ENCODE measurements at regions not wholly inside any gene's neighbourhood (a gene's known extent, or its start where the extent isn't known, plus 50 kb on each side); places are given as distances from the start of the nearest gene placed in this dataset.

DNA sequence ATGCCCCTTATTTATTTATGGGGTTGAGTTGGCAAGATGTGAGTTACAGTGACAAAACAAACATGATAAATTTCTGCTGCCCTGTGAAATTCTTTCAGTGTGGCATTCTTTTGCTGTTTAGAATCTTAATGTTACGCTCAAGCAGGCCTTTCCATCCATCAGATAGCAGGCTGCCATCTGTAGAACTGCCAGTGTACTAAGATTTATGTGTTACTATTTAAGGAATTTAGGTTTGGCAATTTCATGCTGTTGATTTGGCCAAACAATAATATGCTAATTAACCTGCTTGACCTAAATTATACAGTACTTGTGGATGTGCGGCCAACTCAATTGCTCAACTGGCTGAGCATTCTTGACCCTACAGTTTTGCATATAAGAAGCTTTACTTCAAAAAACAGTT lies 477.7 kb upstream of the TPK1 start:
- H3K4me3 ChIP-seq (ENCODE audit: low read depth, poor library complexity, severe bottlenecking) = no peak overlapping the region
- TF ChIP-seq POLR2A (IDR thresholded peaks at IDR 0.05) = no peak
- TF ChIP-seq CTCF (IDR thresholded peaks at IDR 0.05) = no peak
- intact Hi-C loops (cut with DNase I; ENCODE audit: low total_unique reads) = no loop called here
- WGBS, 2 donors = 63 to 67% methylated on average over 2 of the region's 2 CpGs
- no peak for DNase-seq (ENCODE audit: low spot score in 2 of 2)

- TF ChIP-seq POLR2A (IDR thresholded peaks at IDR 0.05) (no peak), CTCF (IDR thresholded peaks at IDR 0.05) (no peak)
- intact Hi-C loops (cut with DNase I; ENCODE audit: low total_unique reads) = no loop called here
- DNase-seq (ENCODE audit: low spot score in 2 of 2) = no peak
- WGBS, 2 donors = 79 to 86% methylated on average over 1 of the region's 1 CpG
- no peak overlapping the region for H3K4me3 ChIP-seq (ENCODE audit: low read depth, poor library complexity, severe bottlenecking)
Observed at GRCh38 chr7:145293754-145294153, 457.9 kb upstream of the TPK1 start.

GRCh38 chr7:145293228-145293701 lies 457.4 kb upstream of the TPK1 start:
- no peak for DNase-seq (ENCODE audit: low spot score in 2 of 2)
- H3K4me3 ChIP-seq (ENCODE audit: low read depth, poor library complexity, severe bottlenecking) = no peak overlapping the region
- intact Hi-C loops (cut with DNase I; ENCODE audit: low total_unique reads) = no loop called here
- no peak for TF ChIP-seq POLR2A (IDR thresholded peaks at IDR 0.05)
- no peak for TF ChIP-seq CTCF (IDR thresholded peaks at IDR 0.05)
- 6 to 33% methylated on average over 1 of the region's 1 CpG for WGBS, 2 donors

- no peak for DNase-seq (ENCODE audit: low spot score in 2 of 2)
- no peak overlapping the region for H3K4me3 ChIP-seq (ENCODE audit: low read depth, poor library complexity, severe bottlenecking)
- intact Hi-C loops (cut with DNase I; ENCODE audit: low total_unique reads) = no loop called here
- WGBS, 2 donors = 83 to 87% methylated on average over 6 of the region's 6 CpGs
- TF ChIP-seq CTCF (IDR thresholded peaks at IDR 0.05) = no peak
- TF ChIP-seq POLR2A (IDR thresholded peaks at IDR 0.05) = no peak
Observed at GRCh38 chr7:145289384-145289783, 453.5 kb upstream of the TPK1 start.

GRCh38 chr7:145276118-145276517 lies 440.3 kb upstream of the TPK1 start:
- H3K4me3 ChIP-seq (ENCODE audit: low read depth, poor library complexity, severe bottlenecking) = no peak overlapping the region
- TF ChIP-seq CTCF (IDR thresholded peaks at IDR 0.05) (no peak), POLR2A (IDR thresholded peaks at IDR 0.05) (no peak)
- DNase-seq (ENCODE audit: low spot score in 2 of 2) = no peak
- intact Hi-C loops (cut with DNase I; ENCODE audit: low total_unique reads) = no loop called here

- TF ChIP-seq POLR2A (IDR thresholded peaks at IDR 0.05) (no peak), CTCF (IDR thresholded peaks at IDR 0.05) (no peak)
- no peak overlapping the region for H3K4me3 ChIP-seq (ENCODE audit: low read depth, poor library complexity, severe bottlenecking)
- WGBS, 2 donors = 88 to 89% methylated on average over 28 of the region's 28 CpGs
- no peak for DNase-seq (ENCODE audit: low spot score in 2 of 2)
- intact Hi-C loops (cut with DNase I; ENCODE audit: low total_unique reads) = no loop called here
Observed at GRCh38 chr7:145269418-145270161, 433.7 kb upstream of the TPK1 start.
